Adrenal gland (tissue), 9 donors: ENCODE measurements at regions not wholly inside any gene's neighbourhood (a gene's known extent, or its start where the extent isn't known, plus 50 kb on each side); places are given as distances from the start of the nearest gene placed in this dataset.

Experiments
- DNase-seq, 7 donors: peaks; one replicate each; pipeline ENCODE4 v3.0.0-alpha.2; 2019 to 2020
- H3K27ac ChIP-seq, 5 donors: fragments of 200-600 bp; sonication (generic) in 4 of 5; 1 replicate in 3 of 5; 2 replicates in 2 of 5; pipeline versions ENCODE4 v1.5.1 to v1.8.0; 2016 to 2020; ENCODE audit warnings: mild to moderate bottlenecking in 1 of 5
- H3K27me3 ChIP-seq: fragments of 200-600 bp; 2 replicates; pipeline ENCODE4 v1.8.0; 2021
- H3K36me3 ChIP-seq, 2 donors: fragments of 200-600 bp; replicated peaks in 1 of 2; 1 replicate in 1 of 2; 2 replicates in 1 of 2; pipeline versions ENCODE4 v1.5.1 to v1.8.0; 2018 to 2022
- H3K4me1 ChIP-seq, 2 donors: fragments of 200-600 bp; replicated peaks in 1 of 2; 1 replicate in 1 of 2; 2 replicates in 1 of 2; pipeline versions ENCODE4 v1.5.1 to v1.8.0; 2018 to 2021
- H3K4me3 ChIP-seq, 4 donors: fragments of 200-600 bp; sonication (generic) in 3 of 4; one replicate each; pipeline ENCODE4 v1.5.1; 2016 to 2018
- H3K9me3 ChIP-seq, 3 donors: fragments of 200-600 bp; sonication (generic) in 1 of 3; replicated peaks in 1 of 3; 1 replicate in 2 of 3; 2 replicates in 1 of 3; pipeline versions ENCODE4 v1.5.1 to v1.8.0; 2016 to 2021
- CTCF ChIP-seq, 6 experiments: fragments of 450-650 bp in 4 of 6; fragments of 200-600 bp in 2 of 6; sonication (generic) in 1 of 6; IDR thresholded peaks; 1 replicate in 5 of 6; 2 replicates in 1 of 6; pipeline versions ENCODE4 v1.5.1 to v1.8.0; 2016 to 2021; ENCODE audit warnings: antibody characterized with exemption in 6 of 6, mild to moderate bottlenecking in 2 of 6, moderate library complexity in 1 of 6
- POLR2A ChIP-seq, 2 donors: fragments of 450-650 bp; IDR thresholded peaks; one replicate each; pipeline ENCODE4 v1.6.1; 2017; ENCODE audit warnings: antibody characterized with exemption in 2 of 2, mild to moderate bottlenecking in 2 of 2, moderate library complexity in 1 of 2
- WGBS, 4 donors: extraction: QIAGEN DNeasy Blood & Tissue Kit in 2 of 4; methylation state at CpG; one replicate each; pipeline versions ENCODE4 v1.1.5 to v1.1.7; 2013 to 2017; 5-methylcytosine and 5-hydroxymethylcytosine counted together
- intact Hi-C, 2 donors: fragments of 100-400 bp; cut with DNase I; formaldehyde crosslinking; loops; one replicate each; pipeline versions ENCODE4 v1.14.1 to v1.15.0; 2022 to 2023
- donor health status: healthy with polysubstance abuse.
- donor health status: Bipolar disorder and iron deficiency.
- donor health status: DM: yes; HTN: yes; CAD: no.
- donor health status: DM: no; HTN: no; CAD: no.
- donor health status: DM: no; HTN: no; CAD: no.

GRCh38 chr6:14765106-14765505 lies 480.8 kb upstream of the JARID2 start:
- 87 to 96% (median 92%) methylated on average over 6 of the region's 6 CpGs for WGBS, 4 donors
- Histone ChIP-seq H3K4me3 (no peak overlapping the region), H3K9me3 (no peaks in the 10 kb centered on the region), H3K27ac (no peak overlapping the region), H3K36me3 (no peaks in the 10 kb centered on the region), H3K4me1 (no peaks in the 10 kb centered on the region), H3K27me3 (no peaks in the 10 kb centered on the region)
- intact Hi-C loops, result no loop called here
- DNase-seq, result no peak
- TF ChIP-seq POLR2A (IDR thresholded peaks at IDR 0.05) (no peak), CTCF (IDR thresholded peaks at IDR 0.05) (no peak)

GRCh38 chr6:14765721-14766390 lies 480.0 kb upstream of the JARID2 start:
- no peaks in the 10 kb centered on the region for H3K27me3 ChIP-seq
- TF ChIP-seq POLR2A (IDR thresholded peaks at IDR 0.05) (no peak), CTCF (IDR thresholded peaks at IDR 0.05) (no peak)
- 84 to 92% (median 88%) methylated on average over 3 of the region's 3 CpGs for WGBS, 4 donors
- H3K4me1 ChIP-seq, result no peaks in the 10 kb centered on the region
- intact Hi-C loops, result no loop called here
- no peaks in the 10 kb centered on the region for H3K9me3 ChIP-seq
- H3K27ac ChIP-seq, result no peak overlapping the region
- DNase-seq, result no peak
- no peak overlapping the region for H3K4me3 ChIP-seq
- H3K36me3 ChIP-seq, result no peaks in the 10 kb centered on the region

- no peaks in the 10 kb centered on the region for H3K9me3 ChIP-seq
- no peaks in the 10 kb centered on the region for H3K4me1 ChIP-seq
- no peak for TF ChIP-seq POLR2A (IDR thresholded peaks at IDR 0.05)
- no peak for TF ChIP-seq CTCF (IDR thresholded peaks at IDR 0.05)
- intact Hi-C loops, result no loop called here
- H3K4me3 ChIP-seq, result no peak overlapping the region
- no peak overlapping the region for H3K27ac ChIP-seq
- H3K27me3 ChIP-seq, result no peaks in the 10 kb centered on the region
- DNase-seq, result no peak
- no peaks in the 10 kb centered on the region for H3K36me3 ChIP-seq
- 92 to 97% (median 95%) methylated on average over 8 of the region's 8 CpGs for WGBS, 4 donors
Measured at GRCh38 chr6:14766391-14766994, 479.4 kb upstream of the JARID2 start.

- Histone ChIP-seq H3K9me3 (no peaks in the 10 kb centered on the region), H3K4me1 (no peaks in the 10 kb centered on the region), H3K27ac (no peak overlapping the region), H3K4me3 (no peak overlapping the region), H3K27me3 (no peaks in the 10 kb centered on the region), H3K36me3 (no peaks in the 10 kb centered on the region)
- intact Hi-C loops, result no loop called here
- TF ChIP-seq POLR2A (IDR thresholded peaks at IDR 0.05) (no peak), CTCF (IDR thresholded peaks at IDR 0.05) (no peak)
- 58 to 70% (median 64%) methylated on average over 5 of the region's 5 CpGs for WGBS, 4 donors
- no peak for DNase-seq
Measured at GRCh38 chr6:14767226-14767625, 478.6 kb upstream of the JARID2 start.
